GM12878 (cell line): ENCODE measurements at regions not wholly inside any gene's neighbourhood (a gene's known extent, or its start where the extent isn't known, plus 50 kb on each side); places are given as distances from the start of the nearest gene placed in this dataset.

Experiments
- ATF7 ChIP-seq: fragments of 450-650 bp; IDR thresholded peaks from 2 replicates; pipeline ENCODE4 v1.6.1; 2016; ENCODE audit warnings: low read depth, mild to moderate bottlenecking
- CTCF ChIP-seq, 3 experiments: IDR thresholded peaks in 2 of 3; conservative IDR thresholded peaks in 1 of 3; 2 replicates each; pipeline ENCODE4 v1.5.1; 2011; ENCODE audit warnings: low read depth in 3 of 3, low read length in 3 of 3, mild to moderate bottlenecking in 3 of 3, control low read depth in 2 of 3, moderate library complexity in 2 of 3, inconsistent platforms in 1 of 3, mixed read lengths in 1 of 3; ENCODE audit not compliant: control insufficient read depth in 2 of 3, insufficient read depth in 1 of 3; ENCODE audit errors: extremely low read depth in 1 of 3
- KLF5 ChIP-seq: fragments of 450-650 bp; IDR thresholded peaks from 2 replicates; pipeline ENCODE4 v1.6.1; 2014; ENCODE audit warnings: mild to moderate bottlenecking; ENCODE audit not compliant: partially characterized antibody
- MYC ChIP-seq: IDR thresholded peaks from 2 replicates; pipeline ENCODE4 v1.6.1; 2011; ENCODE audit warnings: mild to moderate bottlenecking, low read length, moderate library complexity, inconsistent platforms; ENCODE audit not compliant: insufficient read depth, insufficient replicate concordance, insufficient read length, severe bottlenecking
- NFIC ChIP-seq: IDR thresholded peaks from 2 replicates; pipeline ENCODE4 v1.6.1; 2012; ENCODE audit warnings: low read depth, mild to moderate bottlenecking, inconsistent platforms, low read length, moderate library complexity
- NFXL1 ChIP-seq: fragments of 450-650 bp; IDR thresholded peaks from 2 replicates; pipeline ENCODE4 v1.6.1; 2017; ENCODE audit warnings: antibody characterized with exemption, mild to moderate bottlenecking, borderline replicate concordance
- NR2C1 ChIP-seq: fragments of 450-650 bp; IDR thresholded peaks from 2 replicates; pipeline ENCODE4 v1.6.1; 2017; ENCODE audit warnings: antibody characterized with exemption, mild to moderate bottlenecking, moderate library complexity
- NR2F1 ChIP-seq: fragments of 450-650 bp; conservative IDR thresholded peaks from 2 replicates; pipeline ENCODE4 v1.6.1; 2017; ENCODE audit warnings: mild to moderate bottlenecking
- RCOR1 ChIP-seq: conservative IDR thresholded peaks from 2 replicates; pipeline ENCODE4 v1.6.1; 2012; ENCODE audit warnings: low read depth, low read length, improper control_type of control experiment
- REST ChIP-seq: IDR thresholded peaks from 2 replicates; pipeline ENCODE4 v1.6.1; 2012; ENCODE audit warnings: mild to moderate bottlenecking, low read depth, low read length
- SMAD1 ChIP-seq: fragments of 450-650 bp; IDR thresholded peaks from 2 replicates; pipeline ENCODE4 v1.6.1; 2018; ENCODE audit warnings: mild to moderate bottlenecking, low read depth; ENCODE audit not compliant: partially characterized antibody
- SPI1 ChIP-seq: IDR thresholded peaks from 2 replicates; pipeline ENCODE4 v1.6.1; 2011; ENCODE audit warnings: low read depth, mild to moderate bottlenecking, low read length, moderate library complexity, borderline replicate concordance; ENCODE audit not compliant: insufficient read depth
- SRF ChIP-seq, 2 experiments: IDR thresholded peaks; 2 replicates each; pipeline ENCODE4 v1.6.1; 2011; ENCODE audit warnings: low read depth in 2 of 2, low read length in 2 of 2, mild to moderate bottlenecking in 1 of 2, moderate library complexity in 1 of 2
- STAT3 ChIP-seq: IDR thresholded peaks from 2 replicates; pipeline ENCODE4 v1.6.1; 2011; ENCODE audit warnings: low read depth, low read length, improper control_type of control experiment
- TAF1 ChIP-seq: IDR thresholded peaks from 2 replicates; pipeline ENCODE4 v1.6.1; 2011; ENCODE audit warnings: mild to moderate bottlenecking, low read depth, low read length, borderline replicate concordance
- WRNIP1 ChIP-seq: IDR thresholded peaks from 2 replicates; pipeline ENCODE4 v1.6.1; 2011; ENCODE audit warnings: low read depth, low read length, improper control_type of control experiment, borderline replicate concordance
- TF ChIP-seq, protein P1 (sequence below): fragments of 450-650 bp; IDR thresholded peaks from 2 replicates; pipeline ENCODE4 v1.6.1; 2016; ENCODE audit warnings: mild to moderate bottlenecking

DNA sequence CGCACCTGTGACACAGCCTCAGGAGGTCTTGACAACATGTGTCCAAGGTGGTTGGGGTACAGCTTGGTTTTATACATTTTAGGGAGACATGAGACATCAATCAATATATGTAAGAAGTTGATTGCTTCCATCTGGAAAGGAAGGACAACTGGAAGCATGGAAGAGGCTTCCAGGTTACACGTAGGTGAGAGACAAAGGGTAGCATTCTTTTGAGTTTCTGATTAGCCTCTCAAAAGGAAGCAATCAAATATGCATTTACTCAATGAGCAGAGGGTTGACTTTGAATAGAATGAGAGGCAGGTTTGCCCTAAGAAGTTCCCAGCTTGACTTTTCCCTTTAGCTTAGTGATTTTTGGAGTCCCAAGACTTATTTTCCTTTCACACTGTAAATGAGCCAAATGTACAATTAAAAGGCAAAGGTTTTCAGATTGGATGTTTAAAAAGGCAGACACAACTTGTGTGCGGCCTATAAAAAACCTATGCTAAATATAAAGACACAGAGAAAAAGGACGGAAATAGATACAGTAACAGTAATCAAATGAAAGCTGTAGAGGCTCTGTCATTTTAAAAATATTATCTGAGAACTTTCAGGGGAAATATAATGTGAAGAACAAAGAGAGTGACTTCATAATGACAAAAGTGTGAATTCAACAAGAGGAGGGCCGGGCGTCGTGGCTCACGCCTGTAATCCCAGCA is 65.7 kb upstream of the LANCL2 start (continued):
- no peak for TF ChIP-seq CTCF (IDR thresholded peaks at IDR 0.05 in 2 of 3, conservative IDR thresholded peaks at IDR 0.05 in 1 of 3; ENCODE audit: control insufficient read depth in 2 of 3, extremely low read depth in 1 of 3, insufficient read depth in 1 of 3, low read depth in 3 of 3, low read length in 3 of 3)
- TF ChIP-seq, protein P1, sequence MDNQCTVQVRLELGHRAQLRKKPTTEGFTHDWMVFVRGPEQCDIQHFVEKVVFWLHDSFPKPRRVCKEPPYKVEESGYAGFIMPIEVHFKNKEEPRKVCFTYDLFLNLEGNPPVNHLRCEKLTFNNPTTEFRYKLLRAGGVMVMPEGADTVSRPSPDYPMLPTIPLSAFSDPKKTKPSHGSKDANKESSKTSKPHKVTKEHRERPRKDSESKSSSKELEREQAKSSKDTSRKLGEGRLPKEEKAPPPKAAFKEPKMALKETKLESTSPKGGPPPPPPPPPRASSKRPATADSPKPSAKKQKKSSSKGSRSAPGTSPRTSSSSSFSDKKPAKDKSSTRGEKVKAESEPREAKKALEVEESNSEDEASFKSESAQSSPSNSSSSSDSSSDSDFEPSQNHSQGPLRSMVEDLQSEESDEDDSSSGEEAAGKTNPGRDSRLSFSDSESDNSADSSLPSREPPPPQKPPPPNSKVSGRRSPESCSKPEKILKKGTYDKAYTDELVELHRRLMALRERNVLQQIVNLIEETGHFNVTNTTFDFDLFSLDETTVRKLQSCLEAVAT = no peak
- TF ChIP-seq SPI1 = no peak
- no peak for TF ChIP-seq NR2C1
- TF ChIP-seq RCOR1 = no peak
- no peak for TF ChIP-seq STAT3
- TF ChIP-seq MYC = no peak
- no peak for TF ChIP-seq NR2F1
- no peak for TF ChIP-seq REST
- no peak for TF ChIP-seq KLF5
- TF ChIP-seq NFXL1 = no peak
- no peak for TF ChIP-seq SRF (IDR thresholded peaks at IDR 0.05; ENCODE audit: low read depth in 2 of 2, low read length in 2 of 2)
- no peak for TF ChIP-seq TAF1
- no peak for TF ChIP-seq SMAD1
- no peak for TF ChIP-seq WRNIP1
- TF ChIP-seq ATF7 = peak; percentile 72
- TF ChIP-seq NFIC = peak; percentile 53; the same call in 1 of the 2 replicates
